Mucosa of descending colon (tissue), 3 donors: ENCODE measurements at regions not wholly inside any gene's neighbourhood (a gene's known extent, or its start where the extent isn't known, plus 50 kb on each side); places are given as distances from the start of the nearest gene placed in this dataset.

ENCODE experiments used
- ATAC-seq: fragments of 200-7000 bp; cut with Tn5 transposase; one replicate; pipeline ENCODE4 v1.9.1; 2020; ENCODE audit warnings: mild to moderate bottlenecking, moderate library complexity
- DNase-seq, 3 donors: peaks; one replicate each; pipeline ENCODE4 v3.0.0-alpha.2; 2020
- H3K36me3 ChIP-seq: fragments of 200-600 bp; one replicate; pipeline ENCODE4 v1.8.0; 2021; ENCODE audit warnings: low read depth, mild to moderate bottlenecking
- H3K4me1 ChIP-seq: fragments of 200-600 bp; one replicate; pipeline ENCODE4 v1.8.0; 2021; ENCODE audit warnings: low read depth, mild to moderate bottlenecking
- H3K4me3 ChIP-seq: fragments of 200-600 bp; one replicate; pipeline ENCODE4 v1.8.0; 2021; ENCODE audit warnings: mild to moderate bottlenecking
- H3K9me3 ChIP-seq: fragments of 200-600 bp; one replicate; pipeline ENCODE4 v1.8.0; 2021; ENCODE audit warnings: mild to moderate bottlenecking
- CTCF ChIP-seq: fragments of 200-600 bp; IDR thresholded peaks from one replicate; pipeline ENCODE4 v1.8.0; 2022; ENCODE audit warnings: antibody characterized with exemption, mild to moderate bottlenecking
- intact Hi-C, 2 donors: fragments of 100-400 bp; cut with DNase I in 1 of 2; cut with micrococcal nuclease in 1 of 2; formaldehyde crosslinking; loops; one replicate each; pipeline versions ENCODE4 v1.11.0 to v1.11.1; 2022; cut with DNase I, micrococcal nuclease
- donor health status: DM: no; HTN: no; CAD: no; lungs with moderate emphysema.
- donor health status: DM: no; HTN: no; CAD: no.
- donor health status: DM: no; HTN: yes; CAD: no.

GRCh38 chr14:29028973-29029582 is 262.5 kb downstream of the FOXG1 start:
- TF ChIP-seq CTCF: no peak
- intact Hi-C loops: no loop called here
- Histone ChIP-seq H3K36me3 (no peaks in the 10 kb centered on the region), H3K9me3 (peaks cover 28% of the 10 kb centered on the region), H3K4me1 (no peaks in the 10 kb centered on the region), H3K4me3 (no peak overlapping the region)
- no peak for DNase-seq
- ATAC-seq: no peak

- H3K36me3 ChIP-seq: no peaks in the 10 kb centered on the region
- intact Hi-C loops: no loop called here
- no peaks in the 10 kb centered on the region for H3K4me1 ChIP-seq
- H3K9me3 ChIP-seq: peaks cover 25% of the 10 kb centered on the region
- no peak overlapping the region for H3K4me3 ChIP-seq
- TF ChIP-seq CTCF: no peak
- no peak for DNase-seq
- ATAC-seq: no peak
These were observed 263.5 kb downstream of the FOXG1 start for GRCh38 chr14:29030121-29030520.

- TF ChIP-seq CTCF: no peak
- H3K4me3 ChIP-seq: no peak overlapping the region
- H3K4me1 ChIP-seq: no peaks in the 10 kb centered on the region
- DNase-seq (no peak), ATAC-seq (no peak)
- intact Hi-C loops: no loop called here
- H3K36me3 ChIP-seq: no peaks in the 10 kb centered on the region
- H3K9me3 ChIP-seq: peaks cover 24% of the 10 kb centered on the region
These were observed 264.4 kb downstream of the FOXG1 start for GRCh38 chr14:29030970-29031369.

GRCh38 chr14:29035134-29035533 is 268.5 kb downstream of the FOXG1 start:
- H3K36me3 ChIP-seq: no peaks in the 10 kb centered on the region
- no peaks in the 10 kb centered on the region for H3K4me1 ChIP-seq
- TF ChIP-seq CTCF: no peak
- no peak overlapping the region for H3K4me3 ChIP-seq
- H3K9me3 ChIP-seq: peaks cover 4% of the 10 kb centered on the region
- ATAC-seq (no peak), DNase-seq (no peak)
- intact Hi-C loops: no loop called here

- TF ChIP-seq CTCF: no peak
- DNase-seq (no peak), ATAC-seq (no peak)
- Histone ChIP-seq H3K36me3 (no peaks in the 10 kb centered on the region), H3K4me1 (no peaks in the 10 kb centered on the region), H3K9me3 (peaks cover 2% of the 10 kb centered on the region), H3K4me3 (no peak overlapping the region)
- intact Hi-C loops: no loop called here
These were observed 270.8 kb downstream of the FOXG1 start for GRCh38 chr14:29037411-29037810.

GRCh38 chr14:29039171-29039570 is 272.6 kb downstream of the FOXG1 start:
- ATAC-seq (no peak), DNase-seq (no peak)
- Histone ChIP-seq H3K36me3 (no peaks in the 10 kb centered on the region), H3K4me3 (no peak overlapping the region), H3K9me3 (peaks cover 2% of the 10 kb centered on the region), H3K4me1 (no peaks in the 10 kb centered on the region)
- no peak for TF ChIP-seq CTCF
- intact Hi-C loops: no loop called here
